ENCODE measurements at regions not wholly inside any gene's neighbourhood (a gene's known extent, or its start where the extent isn't known, plus 50 kb on each side); places are given as distances from the start of the nearest gene placed in this dataset.
"Not testable (repeated sequence)": the region's sequence is repeated elsewhere in the genome, so short reads cannot be mapped to it uniquely, and the experiment has no call there.

GRCh38 chr10:31686599-31686998, 242.0 kb downstream of the ARHGAP12 start:
- Histone ChIP-seq H3K36me3 (no peaks in the 10 kb centered on the region), H3K27ac (no peak overlapping the region), H4K20me1 (no peaks in the 10 kb centered on the region), H3K4me3 (no peak overlapping the region), H3K9ac (no peak overlapping the region), H3K27me3 (no peaks in the 10 kb centered on the region), H3K4me1 (no peaks in the 10 kb centered on the region), H3K9me3 (replicated peaks in 1 of 11) (peaks cover 52 to 78% (median 58%) of the 10 kb centered on the region in 11 experiments), H3K4me2 (no peak overlapping the region)
- no peak for TF ChIP-seq Cebpa-rat (IDR thresholded peaks at IDR 0.05)

GRCh38 chr10:31683682-31684081, 244.9 kb downstream of the ARHGAP12 start:
- Histone ChIP-seq H3K36me3 (no peaks in the 10 kb centered on the region), H3K9ac (no peak overlapping the region), H3K9me3 (replicated peaks in 1 of 11) (peaks cover 38 to 63% (median 45%) of the 10 kb centered on the region in 11 experiments), H3K4me1 (no peaks in the 10 kb centered on the region), H3K4me3 (no peak overlapping the region), H3K4me2 (no peak overlapping the region), H3K27me3 (no peaks in the 10 kb centered on the region), H4K20me1 (no peaks in the 10 kb centered on the region), H3K27ac (no peak overlapping the region)
- TF ChIP-seq Cebpa-rat (IDR thresholded peaks at IDR 0.05) = no peak

GRCh38 chr10:31679936-31680335, 248.7 kb downstream of the ARHGAP12 start:
- Histone ChIP-seq H4K20me1 (no peaks in the 10 kb centered on the region), H3K27me3 (no peaks in the 10 kb centered on the region), H3K4me3 (no peak overlapping the region), H3K9ac (no peak overlapping the region), H3K27ac (no peak overlapping the region), H3K4me2 (no peak overlapping the region), H3K36me3 (no peaks in the 10 kb centered on the region), H3K9me3 (replicated peaks in 1 of 11) (peaks cover 42 to 63% (median 51%) of the 10 kb centered on the region in 11 experiments), H3K4me1 (no peaks in the 10 kb centered on the region)
- TF ChIP-seq Cebpa-rat (IDR thresholded peaks at IDR 0.05) = no peak

DNA sequence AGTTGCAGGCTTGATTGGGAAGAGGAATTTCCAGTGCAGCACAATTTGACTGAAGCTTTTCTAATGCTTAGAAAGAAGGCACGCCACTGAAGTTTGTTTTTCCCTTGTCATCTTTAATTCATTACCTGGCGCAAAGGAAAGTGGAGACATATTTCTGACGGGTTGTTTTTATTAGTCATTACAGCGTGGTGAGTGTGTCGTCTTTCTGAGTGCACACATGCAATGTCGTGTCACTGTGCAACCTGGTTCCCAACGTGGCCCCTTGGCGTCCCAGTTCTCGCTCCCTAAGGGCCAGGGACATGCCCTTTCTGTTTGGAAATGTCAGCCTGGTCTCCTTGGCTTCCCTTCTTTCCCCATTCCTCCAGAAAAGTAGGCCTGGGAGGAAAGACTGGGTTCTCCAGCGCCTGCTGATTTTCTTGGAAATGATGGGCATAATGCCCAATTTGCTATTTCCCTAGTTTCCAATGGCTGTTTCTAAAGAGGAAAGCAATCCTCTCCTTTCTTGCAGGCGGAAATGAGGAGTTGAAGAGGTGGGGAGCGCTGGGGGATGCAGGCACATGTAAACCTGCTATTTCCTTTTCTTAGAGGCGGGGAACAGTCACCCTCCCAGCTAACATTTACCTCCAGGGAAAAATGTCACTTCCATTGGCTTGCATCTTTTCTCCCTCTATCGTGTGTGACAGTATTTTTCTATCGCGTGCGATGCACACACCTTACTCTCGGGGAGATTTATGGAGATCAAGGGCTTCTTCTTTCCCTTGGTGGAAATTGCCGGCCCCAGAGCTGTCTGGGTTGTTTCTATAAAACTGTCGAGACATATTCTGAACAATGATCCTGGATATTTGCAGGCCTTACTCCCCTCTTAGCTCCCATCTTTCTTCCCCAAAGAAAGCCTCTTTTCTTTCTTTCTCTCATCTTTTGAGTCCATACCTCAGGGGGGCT, 249.8 kb downstream of the ARHGAP12 start:
- TF ChIP-seq Cebpa-rat (IDR thresholded peaks at IDR 0.05) = no peak
- H3K27me3 ChIP-seq = no peaks in the 10 kb centered on the region

DNA sequence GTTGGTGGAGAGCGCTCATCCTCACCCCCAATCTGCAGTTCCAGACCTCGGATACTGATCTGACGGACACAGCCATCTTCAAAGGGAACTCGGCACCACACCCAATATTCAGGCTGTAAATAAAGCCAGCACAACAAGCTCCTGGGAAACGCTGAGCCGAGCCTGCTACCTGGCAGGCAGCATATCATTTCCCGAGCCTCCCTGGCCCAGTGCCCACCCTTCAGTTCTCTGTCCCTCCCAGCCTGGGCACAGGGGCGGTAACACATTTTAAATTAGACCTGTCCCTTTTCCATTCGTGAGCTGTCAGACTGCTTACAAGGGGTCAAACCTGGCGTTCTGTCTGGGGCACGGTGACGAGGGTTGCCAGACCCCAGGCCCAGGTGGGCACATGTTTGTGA, 250.5 kb downstream of the ARHGAP12 start:
- H3K4me2 ChIP-seq = no peak overlapping the region
- H3K4me1 ChIP-seq = no peaks in the 10 kb centered on the region
- no peaks in the 10 kb centered on the region for H3K36me3 ChIP-seq
- no peaks in the 10 kb centered on the region for H3K27me3 ChIP-seq
- no peak overlapping the region for H3K27ac ChIP-seq
- H3K4me3 ChIP-seq = no peak overlapping the region
- H4K20me1 ChIP-seq = no peaks in the 10 kb centered on the region
- TF ChIP-seq Cebpa-rat (IDR thresholded peaks at IDR 0.05) = no peak
- H3K9ac ChIP-seq = no peak overlapping the region
- peaks cover 24 to 63% (median 45%) of the 10 kb centered on the region in 11 experiments for H3K9me3 ChIP-seq (replicated peaks in 1 of 11)

More for the DNA sequence above, 249.8 kb downstream of the ARHGAP12 start:
- H3K4me3 ChIP-seq = no peak overlapping the region
- H3K36me3 ChIP-seq = no peaks in the 10 kb centered on the region
- H3K9me3 ChIP-seq (replicated peaks in 1 of 11) = peaks cover 31 to 63% (median 47%) of the 10 kb centered on the region in 11 experiments
- H3K27ac ChIP-seq = no peak overlapping the region
- H3K9ac ChIP-seq = no peak overlapping the region
- H3K4me1 ChIP-seq = no peaks in the 10 kb centered on the region
- H3K4me2 ChIP-seq = no peak overlapping the region
- no peaks in the 10 kb centered on the region for H4K20me1 ChIP-seq

DNA sequence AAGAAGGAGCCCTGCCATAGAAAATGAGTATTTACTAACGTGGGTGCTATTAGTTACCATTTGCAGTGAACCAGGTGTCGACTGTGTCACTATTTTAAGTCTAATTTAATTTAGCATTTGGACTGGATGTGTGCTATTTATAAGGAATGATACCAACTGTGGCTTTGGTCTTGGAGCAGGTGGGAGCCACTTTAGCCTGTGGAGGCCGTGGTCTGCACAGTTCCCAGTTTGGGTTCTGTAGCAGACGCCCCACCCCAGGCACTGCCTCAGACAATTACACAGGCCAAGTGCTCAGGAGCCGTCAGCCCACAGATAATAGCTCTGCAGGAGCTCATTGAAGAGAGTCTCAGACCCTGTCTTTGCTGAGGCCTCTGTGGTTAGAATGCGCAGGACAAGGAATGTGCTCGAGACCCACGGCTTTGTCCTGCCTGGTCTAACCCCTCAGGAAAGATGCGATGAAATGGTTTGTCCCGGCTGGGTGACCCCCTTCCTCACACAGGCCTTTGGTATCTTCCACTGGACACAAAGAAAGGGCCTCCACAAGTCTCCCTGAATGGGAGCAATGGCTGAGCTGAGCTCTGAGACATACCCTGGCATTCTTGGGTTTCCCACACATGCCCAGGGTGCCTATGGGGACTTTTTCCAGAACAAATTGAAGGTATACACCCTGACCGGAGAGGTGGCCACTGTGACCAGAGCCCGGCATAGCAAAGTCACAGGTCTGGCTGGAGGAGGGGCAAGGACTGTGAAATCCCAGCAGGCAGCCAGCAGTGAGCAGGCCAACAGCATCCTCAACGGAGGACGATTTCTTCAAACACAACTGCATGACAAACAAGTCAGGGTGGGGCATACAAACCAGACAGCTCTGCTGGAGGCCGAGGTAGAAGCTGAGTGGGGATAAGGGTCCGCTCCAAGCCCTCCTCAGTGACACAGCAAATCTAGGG, 251.2 kb downstream of the ARHGAP12 start:
- Histone ChIP-seq H3K27me3 (no peaks in the 10 kb centered on the region), H3K27ac (no peak overlapping the region), H3K9me3 (replicated peaks in 1 of 11) (peaks cover 17 to 63% (median 41%) of the 10 kb centered on the region in 11 experiments), H3K9ac (no peak overlapping the region), H3K36me3 (no peaks in the 10 kb centered on the region), H3K4me3 (no peak overlapping the region), H3K4me1 (no peaks in the 10 kb centered on the region), H4K20me1 (no peaks in the 10 kb centered on the region), H3K4me2 (no peak overlapping the region)
- no peak for TF ChIP-seq Cebpa-rat (IDR thresholded peaks at IDR 0.05)

- no peak overlapping the region for H3K4me3 ChIP-seq
- H3K27ac ChIP-seq = no peak overlapping the region
- H3K27me3 ChIP-seq = no peaks in the 10 kb centered on the region
- H3K4me2 ChIP-seq = no peak overlapping the region
- no peaks in the 10 kb centered on the region for H3K36me3 ChIP-seq
- H3K9me3 ChIP-seq (replicated peaks in 1 of 11) = peaks cover 20 to 65% (median 42%) of the 10 kb centered on the region in 11 experiments
- H3K9ac ChIP-seq = no peak overlapping the region
- no peak for TF ChIP-seq Cebpa-rat (IDR thresholded peaks at IDR 0.05)
- no peaks in the 10 kb centered on the region for H4K20me1 ChIP-seq
- no peaks in the 10 kb centered on the region for H3K4me1 ChIP-seq
Observed at GRCh38 chr10:31675726-31676125, 252.9 kb downstream of the ARHGAP12 start.

GRCh38 chr10:31669357-31669756, 259.3 kb downstream of the ARHGAP12 start:
- Histone ChIP-seq H3K27me3 (no peaks in the 10 kb centered on the region), H4K20me1 (no peaks in the 10 kb centered on the region), H3K9ac (no peak overlapping the region), H3K4me2 (no peak overlapping the region), H3K27ac (no peak overlapping the region), H3K4me1 (no peaks in the 10 kb centered on the region), H3K9me3 (replicated peaks in 1 of 11) (peaks cover 6 to 41% (median 22%) of the 10 kb centered on the region in 11 experiments; a peak in 18 of 22 replicates), H3K36me3 (no peaks in the 10 kb centered on the region), H3K4me3 (no peak overlapping the region)
- TF ChIP-seq Cebpa-rat (IDR thresholded peaks at IDR 0.05) = no peak

- no peak overlapping the region for H3K9ac ChIP-seq
- no peak overlapping the region for H3K4me3 ChIP-seq
- no peak for TF ChIP-seq Cebpa-rat (IDR thresholded peaks at IDR 0.05)
- H3K9me3 ChIP-seq (replicated peaks in 1 of 11) = peaks cover 6 to 31% (median 15%) of the 10 kb centered on the region in 11 experiments; a peak in 16 of 22 replicates
- no peaks in the 10 kb centered on the region for H3K36me3 ChIP-seq
- H3K4me1 ChIP-seq = no peaks in the 10 kb centered on the region
- H4K20me1 ChIP-seq = no peaks in the 10 kb centered on the region
- H3K4me2 ChIP-seq = no peak overlapping the region
- no peak overlapping the region for H3K27ac ChIP-seq
- H3K27me3 ChIP-seq = no peaks in the 10 kb centered on the region
Observed at GRCh38 chr10:31668326-31668725, 260.3 kb downstream of the ARHGAP12 start.

DNA sequence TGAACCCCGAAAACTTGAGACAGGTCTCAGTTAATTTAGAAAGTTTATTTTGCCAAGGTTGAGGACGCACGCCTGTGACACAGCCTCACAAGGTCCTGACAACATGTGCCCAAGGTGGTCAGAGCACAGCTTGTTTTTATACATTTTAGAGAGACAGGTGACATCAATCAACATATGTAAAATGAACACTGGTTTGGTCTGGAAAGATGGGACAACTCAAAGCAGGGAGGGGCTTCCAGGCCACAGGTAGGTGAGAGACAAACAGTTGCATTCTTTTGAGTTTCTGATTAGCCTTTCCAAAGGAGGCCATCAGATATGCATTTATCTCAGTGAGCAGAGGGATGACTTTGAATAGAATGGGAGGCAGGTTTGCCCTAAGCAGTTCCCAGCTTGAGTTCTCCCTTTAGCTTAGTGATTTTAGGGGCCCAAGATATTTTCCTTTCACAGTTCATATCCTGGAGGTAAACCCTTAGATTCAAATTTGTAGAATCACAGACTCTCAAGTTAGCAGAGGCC, 262.8 kb downstream of the ARHGAP12 start:
- H3K27me3 ChIP-seq; H3K4me2 ChIP-seq; H4K20me1 ChIP-seq; H3K4me1 ChIP-seq; H3K4me3 ChIP-seq; H3K27ac ChIP-seq; H3K9ac ChIP-seq; H3K9me3 ChIP-seq (replicated peaks in 1 of 11); H3K36me3 ChIP-seq: not testable (repeated sequence)
